HG03039 (cell line): ENCODE measurements at regions not wholly inside any gene's neighbourhood (a gene's known extent, or its start where the extent isn't known, plus 50 kb on each side); places are given as distances from the start of the nearest gene placed in this dataset.
A peak's percentile ranks its signal among the peaks of the same experiment; 100 is the strongest.

Experiments used
- ATAC-seq: cut with Tn5 transposase; IDR thresholded peaks from one replicate; pipeline ENCODE4 v1.9.1; 2021; ENCODE audit warnings: mild to moderate bottlenecking, moderate library complexity; ENCODE audit not compliant: unreplicated experiment

- ATAC-seq: no peak
Observed at GRCh38 chr13:106919133-106919532, 351.2 kb upstream of the ARGLU1 start.

GRCh38 chr13:106918557-106918860 lies 350.6 kb upstream of the ARGLU1 start:
- ATAC-seq: no peak

- peak; percentile 90 for ATAC-seq
Observed at GRCh38 chr13:106917673-106918556, 350.0 kb upstream of the ARGLU1 start.

GRCh38 chr13:106917024-106917571 lies 349.2 kb upstream of the ARGLU1 start:
- ATAC-seq: no peak

- no peak for ATAC-seq
Observed at GRCh38 chr13:106916329-106916976, 348.5 kb upstream of the ARGLU1 start.

- no peak for ATAC-seq
Observed at GRCh38 chr13:106915146-106915545, 347.2 kb upstream of the ARGLU1 start.

GRCh38 chr13:106911627-106912026 lies 343.7 kb upstream of the ARGLU1 start:
- no peak for ATAC-seq

- ATAC-seq: no peak
Observed at GRCh38 chr13:106911020-106911419, 343.1 kb upstream of the ARGLU1 start.

GRCh38 chr13:106906426-106906996 lies 338.6 kb upstream of the ARGLU1 start:
- ATAC-seq: no peak

GRCh38 chr13:106905380-106906162 lies 337.6 kb upstream of the ARGLU1 start:
- ATAC-seq: no peak

- no peak for ATAC-seq
Observed at GRCh38 chr13:106899442-106899841, 331.5 kb upstream of the ARGLU1 start.

GRCh38 chr13:106898231-106898630 lies 330.3 kb upstream of the ARGLU1 start:
- no peak for ATAC-seq

GRCh38 chr13:106888148-106888547 lies 320.2 kb upstream of the ARGLU1 start:
- ATAC-seq: no peak

- no peak for ATAC-seq
Observed at GRCh38 chr13:106887686-106888085, 319.7 kb upstream of the ARGLU1 start.

GRCh38 chr13:106883976-106884375 lies 316.0 kb upstream of the ARGLU1 start:
- ATAC-seq: no peak

GRCh38 chr13:106882246-106882645 lies 314.3 kb upstream of the ARGLU1 start:
- ATAC-seq: no peak

- ATAC-seq: no peak
Observed at GRCh38 chr13:106879806-106880205, 311.9 kb upstream of the ARGLU1 start.

- no peak for ATAC-seq
Observed at GRCh38 chr13:106874323-106874722, 306.4 kb upstream of the ARGLU1 start.

GRCh38 chr13:106873810-106874209 lies 305.9 kb upstream of the ARGLU1 start:
- ATAC-seq: no peak

- ATAC-seq: no peak
Observed at GRCh38 chr13:106867249-106867648, 299.3 kb upstream of the ARGLU1 start.
